Neural cell (in vitro differentiated cells): ENCODE measurements at regions not wholly inside any gene's neighbourhood (a gene's known extent, or its start where the extent isn't known, plus 50 kb on each side); places are given as distances from the start of the nearest gene placed in this dataset.

ENCODE experiments used
- H2AFZ ChIP-seq: fragments of 200-600, 300-800 bp; sonication (generic), shearing (Covaris generic); 2 replicates; pipeline ENCODE4 v1.6.0; 2014; ENCODE audit warnings: low read depth, mild to moderate bottlenecking, antibody characterized with exemption, low read length, moderate library complexity
- H3F3A ChIP-seq: fragments of 200-600 bp; shearing (Covaris generic); 2 replicates; pipeline ENCODE4 v1.6.1; 2016; ENCODE audit warnings: mild to moderate bottlenecking, moderate library complexity, mixed read lengths, antibody characterized with exemption, low read length; ENCODE audit not compliant: insufficient read depth, poor library complexity, severe bottlenecking
- H3K27ac ChIP-seq: fragments of 200-600, 300-800 bp; sonication (generic), shearing (Covaris generic); 2 replicates; pipeline ENCODE4 v1.5.1; 2014; ENCODE audit warnings: mild to moderate bottlenecking, low read length, moderate library complexity
- H3K27me3 ChIP-seq: fragments of 300-800, 200-600 bp; sonication (generic), shearing (Covaris generic); 2 replicates; pipeline ENCODE4 v1.6.0; 2014; ENCODE audit warnings: mild to moderate bottlenecking, low read depth, low read length, moderate library complexity; ENCODE audit not compliant: insufficient read depth
- H3K36me3 ChIP-seq: fragments of 300-800, 200-600 bp; sonication (generic), shearing (Covaris generic); 2 replicates; pipeline ENCODE4 v1.5.1; 2014; ENCODE audit warnings: mild to moderate bottlenecking, antibody characterized with exemption, low read length, moderate library complexity; ENCODE audit not compliant: insufficient read depth
- H3K4me2 ChIP-seq: fragments of 300-800, 200-600 bp; sonication (generic), shearing (Covaris generic); 2 replicates; pipeline ENCODE4 v1.6.0; 2014; ENCODE audit warnings: mild to moderate bottlenecking, low read length
- H3K4me3 ChIP-seq: fragments of 300-800, 200-600 bp; sonication (generic), shearing (Covaris generic); 2 replicates; pipeline ENCODE4 v1.5.1; 2014; ENCODE audit warnings: mild to moderate bottlenecking, low read length, moderate library complexity
- H3K79me2 ChIP-seq: fragments of 200-600 bp; shearing (Covaris generic); replicated peaks from 2 replicates; pipeline ENCODE4 v1.6.0; 2014; ENCODE audit warnings: mild to moderate bottlenecking, low read length, moderate library complexity; ENCODE audit not compliant: insufficient read depth
- H3K9ac ChIP-seq: fragments of 300-800, 200-600 bp; sonication (generic), shearing (Covaris generic); 2 replicates; pipeline ENCODE4 v1.6.1; 2016; ENCODE audit warnings: mild to moderate bottlenecking, low read length, mixed read lengths
- H3K9me2 ChIP-seq: fragments of 200-600 bp; shearing (Covaris generic); 2 replicates; pipeline ENCODE4 v1.6.1; 2016; ENCODE audit warnings: mild to moderate bottlenecking, low read length, mixed read lengths; ENCODE audit not compliant: insufficient read depth
- H3K9me3 ChIP-seq: fragments of 200-600, 300-800 bp; sonication (generic), shearing (Covaris generic); 2 replicates; pipeline ENCODE4 v1.6.1; 2016; ENCODE audit warnings: mild to moderate bottlenecking, mixed run types, low read length, moderate library complexity, mixed read lengths
- H4K20me1 ChIP-seq: fragments of 200-600 bp; shearing (Covaris generic); 2 replicates; pipeline ENCODE4 v1.6.1; 2016; ENCODE audit warnings: mild to moderate bottlenecking, mixed run types; ENCODE audit not compliant: insufficient read depth
- EP300 ChIP-seq: fragments of 450-650 bp; conservative IDR thresholded peaks from 2 replicates; pipeline ENCODE4 v1.6.1; 2014; ENCODE audit warnings: antibody characterized with exemption, mild to moderate bottlenecking, moderate library complexity; ENCODE audit not compliant: poor library complexity, severe bottlenecking
- EZH2 ChIP-seq: fragments of 200-600, 300-800 bp; shearing (Covaris generic), sonication (generic); IDR thresholded peaks from 2 replicates; pipeline ENCODE4 v1.6.1; 2014; ENCODE audit warnings: antibody characterized with exemption, low read length, borderline replicate concordance, mild to moderate bottlenecking; ENCODE audit not compliant: insufficient read depth, poor library complexity, severe bottlenecking
- MXI1 ChIP-seq: fragments of 450-650 bp; conservative IDR thresholded peaks from 2 replicates; pipeline ENCODE4 v1.6.1; 2014; ENCODE audit warnings: antibody characterized with exemption, mild to moderate bottlenecking; ENCODE audit not compliant: poor library complexity, severe bottlenecking
- POLR2AphosphoS5 ChIP-seq: IDR thresholded peaks from 2 replicates; pipeline ENCODE4 v1.6.1; 2012
- RAD21 ChIP-seq: fragments of 450-650 bp; conservative IDR thresholded peaks from 2 replicates; pipeline ENCODE4 v1.6.1; 2014; ENCODE audit warnings: antibody characterized with exemption, mild to moderate bottlenecking, moderate library complexity
- REST ChIP-seq: IDR thresholded peaks from 2 replicates; pipeline ENCODE4 v1.6.1; 2012; ENCODE audit warnings: borderline replicate concordance
- SMC3 ChIP-seq: fragments of 450-650 bp; conservative IDR thresholded peaks from 2 replicates; pipeline ENCODE4 v1.6.1; 2014; ENCODE audit warnings: antibody characterized with exemption, mild to moderate bottlenecking, moderate library complexity; ENCODE audit not compliant: poor library complexity
- TAF1 ChIP-seq: IDR thresholded peaks from 2 replicates; pipeline ENCODE4 v1.6.1; 2012; ENCODE audit warnings: low read depth
- TF ChIP-seq, protein P1 (sequence below): fragments of 450-650 bp; IDR thresholded peaks from 2 replicates; pipeline ENCODE4 v1.5.1; 2014; ENCODE audit warnings: antibody characterized with exemption, mild to moderate bottlenecking, moderate library complexity; ENCODE audit not compliant: poor library complexity, severe bottlenecking

GRCh38 chr7:33774762-33775523, 130.4 kb upstream of the BMPER start:
- Histone ChIP-seq H3K79me2 (no peaks in the 10 kb centered on the region), H4K20me1 (no peaks in the 10 kb centered on the region), H3K36me3 (no peaks in the 10 kb centered on the region), H3K9ac (no peak overlapping the region), H3K4me2 (no peak overlapping the region), H3F3A (no peaks in the 10 kb centered on the region), H3K27ac (no peak overlapping the region), H3K27me3 (no peaks in the 10 kb centered on the region), H2AFZ (no peak overlapping the region), H3K9me3 (no peaks in the 10 kb centered on the region), H3K9me2 (no peaks in the 10 kb centered on the region), H3K4me3 (no peak overlapping the region)
- no peak for TF ChIP-seq TAF1
- TF ChIP-seq, protein P1, sequence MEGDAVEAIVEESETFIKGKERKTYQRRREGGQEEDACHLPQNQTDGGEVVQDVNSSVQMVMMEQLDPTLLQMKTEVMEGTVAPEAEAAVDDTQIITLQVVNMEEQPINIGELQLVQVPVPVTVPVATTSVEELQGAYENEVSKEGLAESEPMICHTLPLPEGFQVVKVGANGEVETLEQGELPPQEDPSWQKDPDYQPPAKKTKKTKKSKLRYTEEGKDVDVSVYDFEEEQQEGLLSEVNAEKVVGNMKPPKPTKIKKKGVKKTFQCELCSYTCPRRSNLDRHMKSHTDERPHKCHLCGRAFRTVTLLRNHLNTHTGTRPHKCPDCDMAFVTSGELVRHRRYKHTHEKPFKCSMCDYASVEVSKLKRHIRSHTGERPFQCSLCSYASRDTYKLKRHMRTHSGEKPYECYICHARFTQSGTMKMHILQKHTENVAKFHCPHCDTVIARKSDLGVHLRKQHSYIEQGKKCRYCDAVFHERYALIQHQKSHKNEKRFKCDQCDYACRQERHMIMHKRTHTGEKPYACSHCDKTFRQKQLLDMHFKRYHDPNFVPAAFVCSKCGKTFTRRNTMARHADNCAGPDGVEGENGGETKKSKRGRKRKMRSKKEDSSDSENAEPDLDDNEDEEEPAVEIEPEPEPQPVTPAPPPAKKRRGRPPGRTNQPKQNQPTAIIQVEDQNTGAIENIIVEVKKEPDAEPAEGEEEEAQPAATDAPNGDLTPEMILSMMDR, result no peak
- no peak for TF ChIP-seq REST
- TF ChIP-seq POLR2AphosphoS5, result no peak
- no peak for TF ChIP-seq RAD21
- no peak for TF ChIP-seq MXI1

DNA sequence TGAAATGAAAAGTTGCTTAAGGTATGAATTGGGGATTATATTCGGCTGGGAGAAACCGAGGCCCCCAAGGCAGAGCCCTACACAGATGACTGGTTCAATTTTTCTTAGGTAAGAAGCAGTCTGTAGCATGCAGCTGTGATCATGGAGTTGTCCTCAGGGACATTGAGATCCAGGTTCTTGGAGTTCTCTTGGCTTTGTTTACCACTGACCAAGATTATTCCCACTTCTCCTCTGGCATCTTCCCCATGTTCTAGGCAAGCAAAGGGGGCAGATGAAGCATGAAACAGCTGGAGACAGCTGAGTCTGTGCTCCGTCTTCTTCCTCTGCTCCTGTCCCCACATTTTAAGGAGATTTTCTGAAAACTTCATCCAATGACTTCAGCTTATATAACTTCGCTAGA, 129.5 kb upstream of the BMPER start:
- TF ChIP-seq EZH2, result no peak
- Histone ChIP-seq H3K36me3 (no peaks in the 10 kb centered on the region), H3K4me3 (no peak overlapping the region), H3K9me3 (no peaks in the 10 kb centered on the region), H3K9ac (no peak overlapping the region), H3F3A (no peaks in the 10 kb centered on the region), H3K27me3 (no peaks in the 10 kb centered on the region), H3K9me2 (no peaks in the 10 kb centered on the region), H3K27ac (no peak overlapping the region), H4K20me1 (no peaks in the 10 kb centered on the region), H2AFZ (no peak overlapping the region), H3K4me2 (no peak overlapping the region), H3K79me2 (no peaks in the 10 kb centered on the region)

- H3K9me3 ChIP-seq, result no peaks in the 10 kb centered on the region
- H3K4me2 ChIP-seq, result no peak overlapping the region
- no peaks in the 10 kb centered on the region for H4K20me1 ChIP-seq
- TF ChIP-seq POLR2AphosphoS5, result no peak
- no peak for TF ChIP-seq EP300
- TF ChIP-seq, protein P1, result no peak
- TF ChIP-seq EZH2, result no peak
- no peak for TF ChIP-seq REST
- TF ChIP-seq MXI1, result no peak
- no peak for TF ChIP-seq SMC3
- TF ChIP-seq TAF1, result no peak
- no peak for TF ChIP-seq RAD21
- H3K36me3 ChIP-seq, result no peaks in the 10 kb centered on the region
- H3K4me3 ChIP-seq, result no peak overlapping the region
- H3K27me3 ChIP-seq, result no peaks in the 10 kb centered on the region
- no peaks in the 10 kb centered on the region for H3K79me2 ChIP-seq
- no peak overlapping the region for H2AFZ ChIP-seq
- H3K27ac ChIP-seq, result no peak overlapping the region
- no peak overlapping the region for H3K9ac ChIP-seq
- no peaks in the 10 kb centered on the region for H3F3A ChIP-seq
- no peaks in the 10 kb centered on the region for H3K9me2 ChIP-seq
Observed at GRCh38 chr7:33776788-33777187, 128.6 kb upstream of the BMPER start.
